A673 (cell line): ENCODE measurements at regions not wholly inside any gene's neighbourhood (a gene's known extent, or its start where the extent isn't known, plus 50 kb on each side); places are given as distances from the start of the nearest gene placed in this dataset.
"Not testable (repeated sequence)": the region's sequence is repeated elsewhere in the genome, so short reads cannot be mapped to it uniquely, and the experiment has no call there.

ENCODE experiments used
- BruUV-seq: library from RNA; stranded (reverse); fragments of 400-500 nt; replicated peaks from 2 replicates; lab custom pipeline; 2021; lab: Mats Ljungman, UMichigan
- CTCF ChIA-PET: fragments of 300-600 bp; sonication (Branson Sonifier 250); formaldehyde crosslinking; loops from one replicate; lab custom pipeline; 2022; ENCODE audit warnings: antibody characterized with exemption; lab: Charles Lee
- POLR2A ChIA-PET: fragments of 300-600 bp; sonication (Branson Sonifier 250); formaldehyde crosslinking; loops from one replicate; lab custom pipeline; 2022; ENCODE audit warnings: antibody characterized with exemption; ENCODE audit not compliant: low non-redundant PET; lab: Charles Lee
- DNase-seq: peaks from one replicate; pipeline ENCODE4 v3.0.0-alpha.2; 2015; ENCODE audit warnings: low spot score
- H3K27ac ChIP-seq: fragments of 200-600 bp; sonication (generic); 2 replicates; pipeline ENCODE4 v1.5.1; 2016; ENCODE audit warnings: mixed run types, low read depth, mild to moderate bottlenecking, mixed read lengths, antibody characterized with exemption, low read length; ENCODE audit not compliant: poor library complexity, severe bottlenecking
- H3K27me3 ChIP-seq: fragments of 200-600 bp; sonication (generic); replicated peaks from 2 replicates; pipeline ENCODE4 v1.6.1; 2017; ENCODE audit warnings: mixed run types, low read depth, mild to moderate bottlenecking, mixed read lengths, antibody characterized with exemption, low read length; ENCODE audit not compliant: insufficient read depth, poor library complexity
- H3K36me3 ChIP-seq: fragments of 200-600 bp; sonication (generic); 2 replicates; pipeline ENCODE4 v1.6.1; 2016; ENCODE audit warnings: mixed run types, mild to moderate bottlenecking, mixed read lengths, antibody characterized with exemption, low read length; ENCODE audit not compliant: insufficient read depth, poor library complexity, severe bottlenecking
- H3K4me1 ChIP-seq: fragments of 200-600 bp; sonication (generic); 2 replicates; pipeline ENCODE4 v1.6.1; 2017; ENCODE audit warnings: mixed run types, mild to moderate bottlenecking, mixed read lengths, antibody characterized with exemption, low read length; ENCODE audit not compliant: insufficient read depth, poor library complexity, severe bottlenecking
- H3K4me3 ChIP-seq: fragments of 200-600 bp; sonication (generic); 2 replicates; pipeline ENCODE4 v1.5.1; 2016; ENCODE audit warnings: low read depth, mixed run types, mild to moderate bottlenecking, mixed read lengths, low read length; ENCODE audit not compliant: poor library complexity, severe bottlenecking
- H3K9me3 ChIP-seq: fragments of 200-600 bp; sonication (generic); 2 replicates; pipeline ENCODE4 v1.6.1; 2016; ENCODE audit warnings: mixed run types, low read depth, mild to moderate bottlenecking, mixed read lengths, antibody characterized with exemption, low read length; ENCODE audit not compliant: poor library complexity, severe bottlenecking
- CTCF ChIP-seq: fragments of 300-800, 200-600 bp; sonication (generic); conservative IDR thresholded peaks from 2 replicates; pipeline ENCODE4 v1.5.1; 2017; ENCODE audit warnings: low read depth, mild to moderate bottlenecking, antibody characterized with exemption, low read length, moderate library complexity, mixed read lengths
- EZH2 ChIP-seq: fragments of 200-600 bp; sonication (generic); IDR thresholded peaks from 2 replicates; pipeline ENCODE4 v1.6.1; 2017; ENCODE audit warnings: borderline replicate concordance, low read depth, mild to moderate bottlenecking, mixed read lengths, antibody characterized with exemption, low read length; ENCODE audit not compliant: poor library complexity, severe bottlenecking
- intact Hi-C: fragments of 100-400 bp; cut with micrococcal nuclease; formaldehyde crosslinking; loops from one replicate; pipeline ENCODE4 v1.10.0; 2022; ENCODE audit not compliant: unreplicated experiment

- Histone ChIP-seq H3K9me3 (no peaks in the 10 kb centered on the region), H3K27ac (no peak overlapping the region), H3K4me3 (no peak overlapping the region), H3K36me3 (no peaks in the 10 kb centered on the region), H3K4me1 (no peaks in the 10 kb centered on the region), H3K27me3 (no peaks in the 10 kb centered on the region)
- intact Hi-C loops: no loop called here
- no TSS peak for BruUV-seq
- CTCF ChIA-PET: no interaction called here
- POLR2A ChIA-PET: no interaction called here
- TF ChIP-seq CTCF: no peak
- TF ChIP-seq EZH2: no peak
- DNase-seq: no peak
These were observed 178.0 kb upstream of the MBL2 start for GRCh38 chr10:52950578-52950977.

- Histone ChIP-seq H3K27ac (no peak overlapping the region), H3K4me3 (no peak overlapping the region), H3K9me3 (no peaks in the 10 kb centered on the region), H3K4me1 (no peaks in the 10 kb centered on the region), H3K27me3 (no peaks in the 10 kb centered on the region), H3K36me3 (no peaks in the 10 kb centered on the region)
- BruUV-seq: no TSS peak
- intact Hi-C loops: no loop called here
- no peak for TF ChIP-seq EZH2
- no peak for TF ChIP-seq CTCF
- ChIA-PET POLR2A (no interaction called here), CTCF (no interaction called here)
- DNase-seq: no peak
These were observed 177.3 kb upstream of the MBL2 start for GRCh38 chr10:52949899-52950298.

GRCh38 chr10:52946486-52946885 lies 173.9 kb upstream of the MBL2 start:
- no TSS peak for BruUV-seq
- TF ChIP-seq CTCF: no peak
- TF ChIP-seq EZH2: no peak
- Histone ChIP-seq H3K36me3 (no peaks in the 10 kb centered on the region), H3K27ac (no peak overlapping the region), H3K27me3 (no peaks in the 10 kb centered on the region), H3K4me1 (no peaks in the 10 kb centered on the region), H3K4me3 (no peak overlapping the region), H3K9me3 (no peaks in the 10 kb centered on the region)
- ChIA-PET CTCF (no interaction called here), POLR2A (no interaction called here)
- intact Hi-C loops: no loop called here
- no peak for DNase-seq

- H3K4me3 ChIP-seq, DNase-seq, BruUV-seq, H3K27ac ChIP-seq, H3K27me3 ChIP-seq, CTCF ChIA-PET, H3K9me3 ChIP-seq, POLR2A ChIA-PET, H3K4me1 ChIP-seq, H3K36me3 ChIP-seq, intact Hi-C loops: not testable (repeated sequence)
These were observed 172.9 kb upstream of the MBL2 start for GRCh38 chr10:52945521-52945920.
